K562 (cell line): ENCODE measurements at regions not wholly inside any gene's neighbourhood (a gene's known extent, or its start where the extent isn't known, plus 50 kb on each side); places are given as distances from the start of the nearest gene placed in this dataset.

Experiments used
- ATAC-seq: fragments of 200-7000 bp; cut with Tn5 transposase; 3 replicates; pipeline ENCODE4 v1.9.1; 2020; ENCODE audit warnings: moderate library complexity
- BruUV-seq: library from RNA; stranded (reverse); fragments of 400-500 nt; replicated peaks from 2 replicates; lab custom pipeline; 2021; lab: Mats Ljungman, UMichigan
- CTCF ChIA-PET: fragments of 300-600 bp; formaldehyde crosslinking; extraction: SDS; loops from one replicate; lab custom pipeline; 2021; ENCODE audit warnings: low intra/inter-chr PET ratio; lab: Yijun Ruan, JAX
- POLR2A ChIA-PET: fragments of 300-600, 350-650 bp; sonication (Branson Sonifier 250); formaldehyde crosslinking; extraction: SDS; loops from one replicate; lab custom pipeline; 2021; ENCODE audit warnings: antibody characterized with exemption, inconsistent platforms; lab: Yijun Ruan, JAX
- DNase-seq, 4 experiments: peaks; one replicate each; pipeline versions ENCODE4 v3.0.0 to v3.0.0-alpha.2; 2011 to 2018; ENCODE audit warnings: low spot score in 3 of 4, mixed read lengths in 3 of 4; ENCODE audit errors: extremely low read depth in 1 of 4
- FAIRE-seq: peaks from 2 replicates; lab custom pipeline; 2011; peaks lifted over from hg19 to GRCh38; lab: Jason Lieb, UNC
- H2AFZ ChIP-seq: 2 replicates; pipeline ENCODE4 v1.6.0; 2011; ENCODE audit warnings: low read depth, low read length, control low read depth, inconsistent platforms
- H3K27ac ChIP-seq: fragments of 200-600 bp; 3 replicates; pipeline ENCODE4 v1.8.0; 2011; ENCODE audit warnings: low read depth, mild to moderate bottlenecking, control low read depth, inconsistent platforms, low read length, moderate library complexity, mixed read lengths; ENCODE audit errors: extremely low read depth
- H3K27me3 ChIP-seq, 2 experiments: fragments of 300-600 bp in 1 of 2; 2 replicates in 1 of 2; 3 replicates in 1 of 2; pipeline versions ENCODE4 v1.6.0 to v1.8.0; 2011; ENCODE audit warnings: inconsistent platforms in 2 of 2, low read length in 2 of 2, mild to moderate bottlenecking in 1 of 2, mixed read lengths in 1 of 2, moderate library complexity in 1 of 2; ENCODE audit not compliant: control insufficient read depth in 2 of 2, insufficient read depth in 2 of 2
- H3K36me3 ChIP-seq: fragments of 300-600 bp; 3 replicates; pipeline ENCODE4 v1.8.0; 2011; ENCODE audit warnings: mild to moderate bottlenecking, low read length, inconsistent platforms; ENCODE audit not compliant: control insufficient read depth, insufficient read depth
- H3K4me1 ChIP-seq, 2 experiments: fragments of 200-600 bp in 1 of 2; replicated peaks in 1 of 2; 2 replicates in 1 of 2; 3 replicates in 1 of 2; pipeline versions ENCODE4 v1.5.1 to v1.8.0; 2011; ENCODE audit warnings: inconsistent platforms in 2 of 2, low read length in 2 of 2, mild to moderate bottlenecking in 1 of 2, mixed read lengths in 1 of 2, moderate library complexity in 1 of 2; ENCODE audit not compliant: control insufficient read depth in 2 of 2, insufficient read depth in 2 of 2
- H3K4me2 ChIP-seq: 2 replicates; pipeline ENCODE4 v1.6.1; 2011; ENCODE audit warnings: low read length, control low read depth, inconsistent platforms, mixed read lengths; ENCODE audit not compliant: insufficient read depth
- H3K4me3 ChIP-seq: fragments of 200-600 bp; sonication (generic), shearing (Covaris generic); 2 replicates; pipeline ENCODE4 v1.5.1; 2016; ENCODE audit warnings: control low read depth, inconsistent platforms
- H3K79me2 ChIP-seq: fragments of 200-600 bp; 3 replicates; pipeline ENCODE4 v1.8.0; 2011; ENCODE audit warnings: low read length, inconsistent platforms; ENCODE audit not compliant: control insufficient read depth, insufficient read depth
- H3K9ac ChIP-seq, 2 experiments: 2 replicates each; pipeline versions ENCODE4 v1.6.0 to v1.6.1; 2011; ENCODE audit warnings: low read depth in 2 of 2, low read length in 2 of 2, control low read depth in 1 of 2, inconsistent platforms in 1 of 2, mild to moderate bottlenecking in 1 of 2, mixed read lengths in 1 of 2; ENCODE audit not compliant: insufficient read depth in 1 of 2
- H3K9me1 ChIP-seq: one replicate; pipeline ENCODE4 v1.6.0; 2011; ENCODE audit warnings: inconsistent platforms, mild to moderate bottlenecking, low read length, moderate library complexity; ENCODE audit not compliant: control insufficient read depth, insufficient read depth
- H3K9me3 ChIP-seq: replicated peaks from 2 replicates; pipeline ENCODE4 v1.5.1; 2011; ENCODE audit warnings: low read depth, low read length, inconsistent platforms; ENCODE audit not compliant: control insufficient read depth, insufficient read depth
- H4K20me1 ChIP-seq: replicated peaks from 2 replicates; pipeline ENCODE4 v1.6.1; 2011; ENCODE audit warnings: low read length, inconsistent platforms, mixed read lengths; ENCODE audit not compliant: control insufficient read depth, insufficient read depth
- KAT8 ChIP-seq: fragments of 450-650 bp; IDR thresholded peaks from 2 replicates; pipeline ENCODE4 v1.6.1; 2016; ENCODE audit warnings: low read depth, mild to moderate bottlenecking
- NBN ChIP-seq: fragments of 450-650 bp; IDR thresholded peaks from 2 replicates; pipeline ENCODE4 v1.6.1; 2016; ENCODE audit warnings: low read depth, mild to moderate bottlenecking
- SMARCA5 ChIP-seq: fragments of 450-650 bp; IDR thresholded peaks from 2 replicates; pipeline ENCODE4 v1.6.1; 2016
- STAG1 ChIP-seq: sonication (generic); formaldehyde crosslinking; IDR thresholded peaks from 2 replicates; pipeline ENCODE4 v1.5.0; 2020; ENCODE audit warnings: missing genetic modification reagents, borderline replicate concordance
- XRCC3 ChIP-seq: fragments of 450-650 bp; IDR thresholded peaks from 2 replicates; pipeline ENCODE4 v1.6.1; 2017; ENCODE audit warnings: mild to moderate bottlenecking, moderate library complexity
- ZC3H8 ChIP-seq: fragments of 450-650 bp; IDR thresholded peaks from 2 replicates; pipeline ENCODE4 v1.6.1; 2017
- ZNF384 ChIP-seq: IDR thresholded peaks from 2 replicates; pipeline ENCODE4 v1.6.1; 2012; ENCODE audit warnings: low read depth, low read length, improper control_type of control experiment
- WGBS: fragments of 100-300 bp; shearing (Covaris generic); methylation state at CpG from one replicate; pipeline ENCODE4 v1.1.6; 2016; ENCODE audit warnings: low coverage, mixed read lengths; ENCODE audit not compliant: insufficient coverage; ENCODE audit errors: missing lambda C conversion rate; 5-methylcytosine and 5-hydroxymethylcytosine counted together
- in situ Hi-C: fragments of 300-500 bp; cut with MboI; formaldehyde crosslinking; loops from 4 replicates; pipeline ENCODE4 v1.15.0; 2018; ENCODE audit warnings: inconsistent platforms, mixed read lengths
- intact Hi-C: fragments of 100-400 bp; cut with micrococcal nuclease; formaldehyde crosslinking; loops from 2 replicates; pipeline ENCODE4 v1.14.2; 2022
- TF ChIP-seq, protein P1 (sequence below): sonication (generic); formaldehyde crosslinking; IDR thresholded peaks from 2 replicates; pipeline ENCODE4 v1.9.0; 2022; ENCODE audit warnings: mild to moderate bottlenecking, missing genetic modification reagents
- TF ChIP-seq, protein P2 (sequence below): fragments of 450-650 bp; IDR thresholded peaks from 2 replicates; pipeline ENCODE4 v1.6.1; 2016; ENCODE audit warnings: antibody characterized with exemption
- TF ChIP-seq, protein P3 (sequence below): sonication (generic); formaldehyde crosslinking; IDR thresholded peaks from 2 replicates; pipeline ENCODE4 v1.8.0; 2022; ENCODE audit warnings: mild to moderate bottlenecking, missing genetic modification reagents, borderline replicate concordance
- TF ChIP-seq, protein P4 (sequence below): fragments of 250-450 bp; sonication (Bioruptor Pico); IDR thresholded peaks from 2 replicates; pipeline ENCODE4 v1.9.0; 2021; ENCODE audit warnings: mild to moderate bottlenecking

DNA sequence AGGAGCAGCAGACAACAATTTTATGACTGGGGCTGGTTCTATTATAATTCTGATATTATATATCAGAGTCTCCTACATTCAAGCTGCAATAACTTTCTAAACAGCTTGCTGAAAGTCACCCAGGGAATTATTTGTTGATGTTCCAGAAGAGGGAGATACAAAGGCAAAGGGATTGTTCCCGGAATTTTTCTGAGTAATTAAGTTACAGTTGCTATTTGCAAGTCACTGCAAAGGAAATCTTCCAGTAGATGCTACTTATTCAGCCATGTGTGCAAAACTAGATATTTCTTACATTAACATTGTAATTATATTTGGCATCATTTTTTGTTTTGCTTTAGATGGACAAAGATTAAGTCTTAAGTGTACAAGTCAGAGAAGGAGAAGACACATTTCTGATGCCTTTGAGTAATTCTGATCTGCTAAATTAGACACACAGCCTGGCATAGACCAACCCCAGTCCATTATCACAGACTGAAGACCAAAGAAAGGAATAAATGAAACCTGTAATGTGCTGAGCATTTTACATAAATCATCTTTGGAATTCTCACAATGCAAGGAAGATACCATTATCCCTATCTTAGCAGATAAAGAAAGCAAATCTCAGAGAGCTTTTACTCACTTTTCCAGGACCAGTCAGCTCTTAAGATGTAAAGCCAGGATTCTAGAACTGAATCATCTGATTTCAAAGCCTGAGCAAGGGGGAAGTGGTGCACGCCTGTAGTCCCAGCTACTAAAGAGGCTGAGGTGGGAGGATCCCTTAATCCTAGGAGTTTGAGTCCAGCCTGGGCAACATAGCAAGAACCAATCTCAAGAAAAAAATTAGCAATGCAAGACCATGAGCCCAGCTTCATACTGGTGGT is 62.6 kb upstream of the AKAP12 start:
- TF ChIP-seq STAG1 (CRISPR knock-in tag) (no peak), SMARCA5 (no peak), NBN (no peak), KAT8 (no peak), ZC3H8 (no peak), XRCC3 (no peak), ZNF384 (no peak)
- TF ChIP-seq, protein P1, sequence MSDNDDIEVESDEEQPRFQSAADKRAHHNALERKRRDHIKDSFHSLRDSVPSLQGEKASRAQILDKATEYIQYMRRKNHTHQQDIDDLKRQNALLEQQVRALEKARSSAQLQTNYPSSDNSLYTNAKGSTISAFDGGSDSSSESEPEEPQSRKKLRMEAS, result no peak
- TF ChIP-seq, protein P2, sequence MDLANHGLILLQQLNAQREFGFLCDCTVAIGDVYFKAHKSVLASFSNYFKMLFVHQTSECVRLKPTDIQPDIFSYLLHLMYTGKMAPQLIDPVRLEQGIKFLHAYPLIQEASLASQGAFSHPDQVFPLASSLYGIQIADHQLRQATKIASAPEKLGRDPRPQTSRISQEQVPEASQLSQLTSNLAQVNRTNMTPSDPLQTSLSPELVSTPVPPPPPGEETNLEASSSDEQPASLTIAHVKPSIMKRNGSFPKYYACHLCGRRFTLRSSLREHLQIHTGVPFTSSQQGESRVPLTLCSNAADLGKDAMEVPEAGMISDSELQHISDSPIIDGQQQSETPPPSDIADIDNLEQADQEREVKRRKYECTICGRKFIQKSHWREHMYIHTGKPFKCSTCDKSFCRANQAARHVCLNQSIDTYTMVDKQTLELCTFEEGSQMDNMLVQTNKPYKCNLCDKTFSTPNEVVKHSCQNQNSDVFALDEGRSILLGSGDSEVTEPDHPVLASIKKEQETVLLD, result no peak
- TF ChIP-seq, protein P3, sequence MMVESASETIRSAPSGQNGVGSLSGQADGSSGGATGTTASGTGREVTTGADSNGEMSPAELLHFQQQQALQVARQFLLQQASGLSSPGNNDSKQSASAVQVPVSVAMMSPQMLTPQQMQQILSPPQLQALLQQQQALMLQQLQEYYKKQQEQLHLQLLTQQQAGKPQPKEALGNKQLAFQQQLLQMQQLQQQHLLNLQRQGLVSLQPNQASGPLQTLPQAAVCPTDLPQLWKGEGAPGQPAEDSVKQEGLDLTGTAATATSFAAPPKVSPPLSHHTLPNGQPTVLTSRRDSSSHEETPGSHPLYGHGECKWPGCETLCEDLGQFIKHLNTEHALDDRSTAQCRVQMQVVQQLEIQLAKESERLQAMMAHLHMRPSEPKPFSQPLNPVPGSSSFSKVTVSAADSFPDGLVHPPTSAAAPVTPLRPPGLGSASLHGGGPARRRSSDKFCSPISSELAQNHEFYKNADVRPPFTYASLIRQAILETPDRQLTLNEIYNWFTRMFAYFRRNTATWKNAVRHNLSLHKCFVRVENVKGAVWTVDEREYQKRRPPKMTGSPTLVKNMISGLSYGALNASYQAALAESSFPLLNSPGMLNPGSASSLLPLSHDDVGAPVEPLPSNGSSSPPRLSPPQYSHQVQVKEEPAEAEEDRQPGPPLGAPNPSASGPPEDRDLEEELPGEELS (CRISPR knock-in tag), result no peak
- TF ChIP-seq, protein P4, sequence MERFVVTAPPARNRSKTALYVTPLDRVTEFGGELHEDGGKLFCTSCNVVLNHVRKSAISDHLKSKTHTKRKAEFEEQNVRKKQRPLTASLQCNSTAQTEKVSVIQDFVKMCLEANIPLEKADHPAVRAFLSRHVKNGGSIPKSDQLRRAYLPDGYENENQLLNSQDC (CRISPR knock-in tag), result no peak
- 0 out of 5 replicates have a peak, but pooled peaks cover 0 to 2% of the 10 kb centered on the region in 2 experiments for H3K4me1 ChIP-seq
- H3K9ac ChIP-seq, result no peak overlapping the region
- H3K36me3 ChIP-seq, result no peaks in the 10 kb centered on the region
- 0% methylated on average over 2 of the region's 2 CpGs for WGBS
- DNase-seq (no peak), ATAC-seq (no peak), FAIRE-seq (no peak)
- H3K27me3 ChIP-seq, result peaks cover 13 to 37% of the 10 kb centered on the region in 2 experiments; a peak in 4 of 5 replicates
- intact Hi-C loops, result no loop called here
- no peaks in the 10 kb centered on the region for H3K79me2 ChIP-seq
- H3K4me3 ChIP-seq, result no peak overlapping the region
- no peak overlapping the region for H2AFZ ChIP-seq
- no TSS peak for BruUV-seq
- H3K9me1 ChIP-seq, result no peaks in the 10 kb centered on the region
- no peak overlapping the region for H3K4me2 ChIP-seq
- H4K20me1 ChIP-seq, result no peaks in the 10 kb centered on the region
- no peak overlapping the region for H3K27ac ChIP-seq
- no peaks in the 10 kb centered on the region for H3K9me3 ChIP-seq
- ChIA-PET POLR2A (interaction anchor here (0.8 to 1.5 kb wide), 2 partner anchors 52 to 118 kb away, joined by 3 read pairs; no protein-coding TSS in a partner anchor), CTCF (no interaction called here)
- in situ Hi-C loops, result no loop called here
